ENCODE measurements at regions not wholly inside any gene's neighbourhood (a gene's known extent, or its start where the extent isn't known, plus 50 kb on each side); places are given as distances from the start of the nearest gene placed in this dataset.

DNA sequence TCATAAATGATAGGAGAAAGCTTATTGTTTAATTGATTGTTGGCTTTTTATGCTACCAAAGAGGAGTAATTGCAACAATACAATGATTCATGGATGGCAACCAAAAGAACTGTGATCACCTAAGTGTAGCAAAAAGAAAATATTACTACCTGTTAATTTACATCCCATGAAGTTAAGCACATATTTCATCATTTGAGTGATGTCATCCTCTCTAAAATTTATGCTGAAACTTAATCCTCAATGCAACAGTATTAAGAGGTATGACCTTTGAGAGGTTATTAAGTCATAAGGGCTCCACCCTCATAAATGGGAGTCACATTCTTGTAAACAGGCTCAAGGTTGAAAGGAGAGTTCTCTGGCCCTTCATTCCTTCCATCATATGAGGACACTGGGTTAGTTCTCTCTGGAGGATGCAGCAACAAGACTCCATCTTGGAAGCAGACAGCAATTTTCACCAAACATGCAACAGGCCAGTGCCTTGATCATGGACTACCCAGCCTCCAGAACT is 190.6 kb upstream of the GRIK2 start:
- TF ChIP-seq, protein P1, sequence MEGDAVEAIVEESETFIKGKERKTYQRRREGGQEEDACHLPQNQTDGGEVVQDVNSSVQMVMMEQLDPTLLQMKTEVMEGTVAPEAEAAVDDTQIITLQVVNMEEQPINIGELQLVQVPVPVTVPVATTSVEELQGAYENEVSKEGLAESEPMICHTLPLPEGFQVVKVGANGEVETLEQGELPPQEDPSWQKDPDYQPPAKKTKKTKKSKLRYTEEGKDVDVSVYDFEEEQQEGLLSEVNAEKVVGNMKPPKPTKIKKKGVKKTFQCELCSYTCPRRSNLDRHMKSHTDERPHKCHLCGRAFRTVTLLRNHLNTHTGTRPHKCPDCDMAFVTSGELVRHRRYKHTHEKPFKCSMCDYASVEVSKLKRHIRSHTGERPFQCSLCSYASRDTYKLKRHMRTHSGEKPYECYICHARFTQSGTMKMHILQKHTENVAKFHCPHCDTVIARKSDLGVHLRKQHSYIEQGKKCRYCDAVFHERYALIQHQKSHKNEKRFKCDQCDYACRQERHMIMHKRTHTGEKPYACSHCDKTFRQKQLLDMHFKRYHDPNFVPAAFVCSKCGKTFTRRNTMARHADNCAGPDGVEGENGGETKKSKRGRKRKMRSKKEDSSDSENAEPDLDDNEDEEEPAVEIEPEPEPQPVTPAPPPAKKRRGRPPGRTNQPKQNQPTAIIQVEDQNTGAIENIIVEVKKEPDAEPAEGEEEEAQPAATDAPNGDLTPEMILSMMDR (conservative IDR thresholded peaks at IDR 0.05; ENCODE audit: low read depth in 2 of 2): no peak
- TF ChIP-seq EZH2phosphoT487 (IDR thresholded peaks at IDR 0.05; ENCODE audit: unreplicated experiment) (no peak), STAT1 (IDR thresholded peaks at IDR 0.05; ENCODE audit: unreplicated experiment) (no peak), EZH2 (IDR thresholded peaks at IDR 0.05; ENCODE audit: low read depth, unreplicated experiment) (no peak), NANOG (IDR thresholded peaks at IDR 0.05; ENCODE audit: borderline replicate concordance) (no peak)
